GM21367 (cell line): ENCODE measurements at regions not wholly inside any gene's neighbourhood (a gene's known extent, or its start where the extent isn't known, plus 50 kb on each side); places are given as distances from the start of the nearest gene placed in this dataset.

ENCODE experiments used
- ATAC-seq: cut with Tn5 transposase; IDR thresholded peaks from one replicate; pipeline ENCODE4 v1.9.1; 2021; ENCODE audit not compliant: unreplicated experiment

- no peak for ATAC-seq
Observed at GRCh38 chr7:45343746-45344145, 186.2 kb downstream of the RAMP3 start.

- no peak for ATAC-seq
Observed at GRCh38 chr7:45347804-45348203, 190.2 kb downstream of the RAMP3 start.

GRCh38 chr7:45349090-45349489 lies 191.5 kb downstream of the RAMP3 start:
- no peak for ATAC-seq

- no peak for ATAC-seq
Observed at GRCh38 chr7:45350896-45351295, 193.3 kb downstream of the RAMP3 start.

- ATAC-seq = no peak
Observed at GRCh38 chr7:45358287-45358686, 200.7 kb downstream of the RAMP3 start.

GRCh38 chr7:45359250-45359649 lies 201.7 kb downstream of the RAMP3 start:
- no peak for ATAC-seq

GRCh38 chr7:45359776-45360175 lies 202.2 kb downstream of the RAMP3 start:
- no peak for ATAC-seq

GRCh38 chr7:45363669-45364068 lies 206.1 kb downstream of the RAMP3 start:
- ATAC-seq = no peak

GRCh38 chr7:45365341-45365740 lies 207.8 kb downstream of the RAMP3 start:
- no peak for ATAC-seq

GRCh38 chr7:45366475-45366874 lies 207.7 kb upstream of the ADCY1 start:
- no peak for ATAC-seq

- ATAC-seq = no peak
Observed at GRCh38 chr7:45367026-45367425, 207.1 kb upstream of the ADCY1 start.

GRCh38 chr7:45368129-45368807 lies 205.9 kb upstream of the ADCY1 start:
- ATAC-seq = no peak

GRCh38 chr7:45384499-45384898 lies 189.7 kb upstream of the ADCY1 start:
- ATAC-seq = no peak

GRCh38 chr7:45387837-45388236 lies 186.3 kb upstream of the ADCY1 start:
- ATAC-seq = no peak

GRCh38 chr7:45389073-45389872 lies 184.9 kb upstream of the ADCY1 start:
- no peak for ATAC-seq

GRCh38 chr7:45390180-45390579 lies 184.0 kb upstream of the ADCY1 start:
- no peak for ATAC-seq

GRCh38 chr7:45390731-45391130 lies 183.4 kb upstream of the ADCY1 start:
- ATAC-seq = no peak

- no peak for ATAC-seq
Observed at GRCh38 chr7:45391618-45392451, 182.3 kb upstream of the ADCY1 start.

GRCh38 chr7:45394117-45394708 lies 180.0 kb upstream of the ADCY1 start:
- no peak for ATAC-seq

- no peak for ATAC-seq
Observed at GRCh38 chr7:45399069-45399468, 175.1 kb upstream of the ADCY1 start.

- ATAC-seq = no peak
Observed at GRCh38 chr7:45400680-45401079, 173.5 kb upstream of the ADCY1 start.
